Transverse colon (tissue), 4 donors: ENCODE measurements at regions not wholly inside any gene's neighbourhood (a gene's known extent, or its start where the extent isn't known, plus 50 kb on each side); places are given as distances from the start of the nearest gene placed in this dataset.

Experiments
- DNase-seq: peaks from one replicate; pipeline ENCODE4 v3.0.0-alpha.2; 2019
- H3K27ac ChIP-seq, 4 donors: fragments of 200-600 bp; sonication (generic); 2 replicates each; pipeline ENCODE4 v1.5.1; 2016 to 2018; ENCODE audit warnings: inconsistent platforms in 4 of 4
- H3K27me3 ChIP-seq: fragments of 200-600 bp; sonication (generic); 2 replicates; pipeline ENCODE4 v1.5.1; 2017; ENCODE audit warnings: inconsistent platforms
- H3K36me3 ChIP-seq, 4 donors: fragments of 200-600 bp; sonication (generic); 2 replicates each; pipeline ENCODE4 v1.5.1; 2017 to 2019; ENCODE audit warnings: inconsistent platforms in 4 of 4
- H3K4me1 ChIP-seq, 4 donors: fragments of 200-600 bp; sonication (generic); 2 replicates each; pipeline ENCODE4 v1.5.1; 2017 to 2020; ENCODE audit warnings: inconsistent platforms in 4 of 4
- H3K4me3 ChIP-seq, 4 donors: fragments of 200-600 bp; sonication (generic); 1 replicate in 1 of 4; 2 replicates in 3 of 4; pipeline versions ENCODE4 v1.5.1 to v1.6.1; 2017 to 2019; ENCODE audit warnings: inconsistent platforms in 4 of 4
- H3K9me3 ChIP-seq, 2 donors: fragments of 200-600 bp; sonication (generic); 2 replicates each; pipeline ENCODE4 v1.5.1; 2017 to 2019; ENCODE audit warnings: inconsistent platforms in 2 of 2
- CTCF ChIP-seq, 5 experiments: fragments of 200-600 bp in 3 of 5; fragments of 450-650 bp in 2 of 5; sonication (generic) in 3 of 5; IDR thresholded peaks; 1 replicate in 2 of 5; 2 replicates in 3 of 5; pipeline ENCODE4 v1.5.1; 2016 to 2017; ENCODE audit warnings: antibody characterized with exemption in 5 of 5, inconsistent platforms in 3 of 5, mild to moderate bottlenecking in 2 of 5, moderate library complexity in 1 of 5
- EP300 ChIP-seq: sonication (generic); formaldehyde crosslinking; IDR thresholded peaks from one replicate; pipeline ENCODE4 v1.6.1; 2017; ENCODE audit warnings: antibody characterized with exemption, low read depth
- POLR2A ChIP-seq: fragments of 450-650 bp; IDR thresholded peaks from one replicate; pipeline ENCODE4 v1.6.1; 2016; ENCODE audit warnings: antibody characterized with exemption, mild to moderate bottlenecking, moderate library complexity
- POLR2AphosphoS5 ChIP-seq, 3 donors: sonication (generic); formaldehyde crosslinking; IDR thresholded peaks; one replicate each; pipeline ENCODE4 v1.6.1; 2016; ENCODE audit warnings: antibody characterized with exemption in 3 of 3
- WGBS, 2 donors: methylation state at CpG; one replicate each; pipeline ENCODE4 v1.1.5; 2018; ENCODE audit warnings: low coverage in 1 of 2; 5-methylcytosine and 5-hydroxymethylcytosine counted together
- in situ Hi-C, 4 donors: fragments of 200-750 bp; cut with MboI; loops; one replicate each; pipeline versions ENCODE4 v1.15.0 to v1.15.1; 2017; ENCODE audit warnings: low sequenced_read_pairs in 3 of 4, low pct_ligation_motif_present in 1 of 4, low pct_unique_long_range_greater_than_20kb in 1 of 4
- intact Hi-C: fragments of 100-400 bp; cut with DNase I; formaldehyde crosslinking; loops from one replicate; pipeline ENCODE4 v1.15.1; 2023; ENCODE audit warnings: low total_unique reads

GRCh38 chr12:123089140-123089539, 61.8 kb downstream of the PITPNM2 start:
- in situ Hi-C loops (no loop called here), intact Hi-C loops (no loop called here)
- Histone ChIP-seq H3K4me3 (no peak overlapping the region), H3K9me3 (no peaks in the 10 kb centered on the region), H3K27ac (peak overlapping the region in 1 of 4 donors; percentile 15), H3K4me1 (peaks cover 0 to 25% (median 6%) of the 10 kb centered on the region in 4 donors), H3K27me3 (no peaks in the 10 kb centered on the region), H3K36me3 (no peaks in the 10 kb centered on the region)
- DNase-seq, result no peak
- no peak for TF ChIP-seq POLR2AphosphoS5 (IDR thresholded peaks at IDR 0.05)
- 88 to 100% methylated on average over 5 to 6 of the region's 6 CpGs for WGBS, 2 donors

GRCh38 chr12:123085730-123086487, 65.0 kb downstream of the PITPNM2 start:
- TF ChIP-seq POLR2AphosphoS5 (IDR thresholded peaks at IDR 0.05) (no peak), CTCF (IDR thresholded peaks at IDR 0.05) (no peak), POLR2A (no peak), EP300 (no peak)
- Histone ChIP-seq H3K9me3 (no peaks in the 10 kb centered on the region), H3K4me3 (no peak overlapping the region), H3K27ac (no peak overlapping the region), H3K4me1 (peaks cover 0 to 25% (median 6%) of the 10 kb centered on the region in 4 donors), H3K36me3 (no peaks in the 10 kb centered on the region), H3K27me3 (no peaks in the 10 kb centered on the region)
- peak; percentile 27 for DNase-seq
- intact Hi-C loops (no loop called here), in situ Hi-C loops (no loop called here)
- 77 to 85% methylated on average over 2 to 10 of the region's 10 CpGs for WGBS, 2 donors

GRCh38 chr12:123085066-123085465, 65.8 kb downstream of the PITPNM2 start:
- no peak for DNase-seq
- no peaks in the 10 kb centered on the region for H3K36me3 ChIP-seq
- H3K27ac ChIP-seq, result no peak overlapping the region
- intact Hi-C loops (no loop called here), in situ Hi-C loops (no loop called here)
- no peak overlapping the region for H3K4me3 ChIP-seq
- WGBS, 2 donors, result 90 to 100% methylated on average over 1 to 5 of the region's 5 CpGs
- H3K4me1 ChIP-seq, result peaks cover 0 to 25% (median 6%) of the 10 kb centered on the region in 4 donors
- no peaks in the 10 kb centered on the region for H3K9me3 ChIP-seq
- no peaks in the 10 kb centered on the region for H3K27me3 ChIP-seq
- TF ChIP-seq POLR2A (no peak), POLR2AphosphoS5 (IDR thresholded peaks at IDR 0.05) (no peak), EP300 (no peak), CTCF (IDR thresholded peaks at IDR 0.05) (no peak)

GRCh38 chr12:123083661-123084571, 67.0 kb downstream of the PITPNM2 start:
- intact Hi-C loops (no loop called here), in situ Hi-C loops (no loop called here)
- WGBS, 2 donors, result 58 to 63% methylated on average over 2 to 11 of the region's 11 CpGs
- Histone ChIP-seq H3K27me3 (no peaks in the 10 kb centered on the region), H3K4me1 (peaks cover 0 to 17% (median 6%) of the 10 kb centered on the region in 4 donors), H3K27ac (peak overlapping the region in 1 of 4 donors; percentile 25), H3K36me3 (no peaks in the 10 kb centered on the region), H3K9me3 (no peaks in the 10 kb centered on the region), H3K4me3 (no peak overlapping the region)
- TF ChIP-seq EP300 (no peak), CTCF (IDR thresholded peaks at IDR 0.05) (no peak)
- no peak for DNase-seq
